Liver (tissue), 8 donors: ENCODE measurements at regions not wholly inside any gene's neighbourhood (a gene's known extent, or its start where the extent isn't known, plus 50 kb on each side); places are given as distances from the start of the nearest gene placed in this dataset.

Experiments used
- DNase-seq: peaks from one replicate; pipeline ENCODE4 v3.0.0-alpha.2; 2017; ENCODE audit warnings: low spot score
- H3K27ac ChIP-seq, 2 donors: one replicate each; pipeline ENCODE4 v1.7.0; 2013; ENCODE audit warnings: inconsistent platforms in 2 of 2, low read length in 2 of 2, control low read depth in 1 of 2, low read depth in 1 of 2, mild to moderate bottlenecking in 1 of 2
- H3K27me3 ChIP-seq, 4 donors: one replicate each; pipeline versions ENCODE4 v1.6.1 to v1.7.0; 2013; ENCODE audit warnings: low read length in 3 of 4, inconsistent platforms in 1 of 4, mild to moderate bottlenecking in 1 of 4, moderate library complexity in 1 of 4; ENCODE audit not compliant: control insufficient read depth in 4 of 4, insufficient read depth in 4 of 4
- H3K36me3 ChIP-seq, 4 donors: one replicate each; pipeline versions ENCODE4 v1.6.1 to v1.7.0; 2013; ENCODE audit warnings: low read length in 3 of 4, mild to moderate bottlenecking in 3 of 4, low read depth in 1 of 4, moderate library complexity in 1 of 4; ENCODE audit not compliant: control insufficient read depth in 4 of 4, insufficient read depth in 3 of 4
- H3K4me1 ChIP-seq, 4 donors: one replicate each; pipeline versions ENCODE4 v1.6.1 to v1.7.0; 2013; ENCODE audit warnings: low read length in 3 of 4, mild to moderate bottlenecking in 3 of 4, moderate library complexity in 1 of 4; ENCODE audit not compliant: control insufficient read depth in 4 of 4, insufficient read depth in 4 of 4
- H3K4me3 ChIP-seq, 3 donors: one replicate each; pipeline versions ENCODE4 v1.6.1 to v1.7.0; 2013; ENCODE audit warnings: low read length in 3 of 3, control low read depth in 1 of 3, low read depth in 1 of 3, mild to moderate bottlenecking in 1 of 3
- H3K9ac ChIP-seq, 2 donors: one replicate each; pipeline ENCODE4 v1.7.0; 2013; ENCODE audit warnings: low read length in 2 of 2, mild to moderate bottlenecking in 2 of 2, moderate library complexity in 2 of 2, control low read depth in 1 of 2, low read depth in 1 of 2
- H3K9me3 ChIP-seq, 4 donors: one replicate each; pipeline versions ENCODE4 v1.6.1 to v1.7.0; 2013; ENCODE audit warnings: low read length in 3 of 4; ENCODE audit not compliant: control insufficient read depth in 4 of 4
- ATF3 ChIP-seq: IDR thresholded peaks from 2 replicates; pipeline ENCODE4 v1.6.1; 2016; ENCODE audit warnings: antibody characterized with exemption
- CTCF ChIP-seq: fragments of 150-350 bp; IDR thresholded peaks from 2 replicates; pipeline ENCODE4 v1.5.1; 2017; ENCODE audit warnings: improper control_type of control experiment, low read depth, low read length; ENCODE audit not compliant: missing input control
- EGR1 ChIP-seq, 2 donors: IDR thresholded peaks; 2 replicates each; pipeline ENCODE4 v1.6.1; 2016 to 2018; ENCODE audit warnings: antibody characterized with exemption in 2 of 2, low read depth in 2 of 2
- FOXA1 ChIP-seq: IDR thresholded peaks from 2 replicates; pipeline ENCODE4 v1.6.1; 2016; ENCODE audit warnings: antibody characterized with exemption
- GABPA ChIP-seq, 2 donors: IDR thresholded peaks in 1 of 2; conservative IDR thresholded peaks in 1 of 2; 2 replicates each; pipeline ENCODE4 v1.6.1; 2016; ENCODE audit warnings: antibody characterized with exemption in 2 of 2, mild to moderate bottlenecking in 1 of 2, moderate library complexity in 1 of 2
- HNF4A ChIP-seq, 2 donors: conservative IDR thresholded peaks; 2 replicates each; pipeline ENCODE4 v1.6.1; 2016; ENCODE audit warnings: antibody characterized with exemption in 2 of 2, mild to moderate bottlenecking in 2 of 2
- HNF4G ChIP-seq: IDR thresholded peaks from 2 replicates; pipeline ENCODE4 v1.6.1; 2016; ENCODE audit warnings: antibody characterized with exemption
- JUND ChIP-seq, 2 donors: IDR thresholded peaks; 2 replicates each; pipeline ENCODE4 v1.6.1; 2016; ENCODE audit warnings: antibody characterized with exemption in 2 of 2
- MAX ChIP-seq: IDR thresholded peaks from 2 replicates; pipeline ENCODE4 v1.6.1; 2016; ENCODE audit warnings: antibody characterized with exemption
- NR2F2 ChIP-seq: IDR thresholded peaks from 2 replicates; pipeline ENCODE4 v1.6.1; 2016; ENCODE audit warnings: antibody characterized with exemption
- RAD21 ChIP-seq, 2 donors: IDR thresholded peaks; 2 replicates each; pipeline ENCODE4 v1.6.1; 2016; ENCODE audit warnings: antibody characterized with exemption in 2 of 2, mild to moderate bottlenecking in 2 of 2
- REST ChIP-seq: IDR thresholded peaks from 2 replicates; pipeline ENCODE4 v1.6.1; 2016; ENCODE audit warnings: antibody characterized with exemption, mild to moderate bottlenecking
- RXRA ChIP-seq, 2 donors: IDR thresholded peaks; 2 replicates each; pipeline ENCODE4 v1.6.1; 2017 to 2018; ENCODE audit warnings: antibody characterized with exemption in 2 of 2, mild to moderate bottlenecking in 1 of 2
- SP1 ChIP-seq: IDR thresholded peaks from 2 replicates; pipeline ENCODE4 v1.6.1; 2018; ENCODE audit warnings: antibody characterized with exemption, mild to moderate bottlenecking
- TAF1 ChIP-seq: conservative IDR thresholded peaks from 2 replicates; pipeline ENCODE4 v1.6.1; 2016; ENCODE audit warnings: antibody characterized with exemption, mild to moderate bottlenecking
- YY1 ChIP-seq: IDR thresholded peaks from 2 replicates; pipeline ENCODE4 v1.6.1; 2016; ENCODE audit warnings: antibody characterized with exemption, mild to moderate bottlenecking
- ZBTB33 ChIP-seq: IDR thresholded peaks from 2 replicates; pipeline ENCODE4 v1.6.1; 2016; ENCODE audit warnings: antibody characterized with exemption
- WGBS: extraction: QIAGEN DNeasy Blood & Tissue Kit; methylation state at CpG from one replicate; pipeline ENCODE4 v1.1.7; 2013; 5-methylcytosine and 5-hydroxymethylcytosine counted together
- donor health status: healthy.
- donor health status: healthy.
- donor health status: healthy.
- donor health status: healthy.
- donor health status: healthy.

GRCh38 chr18:34280000-34280399, 55.3 kb upstream of the NOL4 start:
- H3K27me3 ChIP-seq, result no peaks in the 10 kb centered on the region
- no peaks in the 10 kb centered on the region for H3K4me1 ChIP-seq
- TF ChIP-seq MAX, result no peak
- no peak for TF ChIP-seq CTCF
- TF ChIP-seq SP1, result no peak
- TF ChIP-seq FOXA1, result no peak
- no peak for TF ChIP-seq GABPA (IDR thresholded peaks at IDR 0.05 in 1 of 2, conservative IDR thresholded peaks at IDR 0.05 in 1 of 2)
- no peak for TF ChIP-seq NR2F2
- TF ChIP-seq RXRA (IDR thresholded peaks at IDR 0.05), result no peak
- TF ChIP-seq HNF4G, result no peak
- no peak for TF ChIP-seq JUND (IDR thresholded peaks at IDR 0.05)
- no peak for TF ChIP-seq YY1
- no peak for TF ChIP-seq HNF4A (conservative IDR thresholded peaks at IDR 0.05)
- no peak for TF ChIP-seq RAD21 (IDR thresholded peaks at IDR 0.05)
- TF ChIP-seq REST, result no peak
- TF ChIP-seq ZBTB33, result no peak
- TF ChIP-seq ATF3, result no peak
- no peak for TF ChIP-seq TAF1
- H3K4me3 ChIP-seq, result no peak overlapping the region
- H3K36me3 ChIP-seq, result no peaks in the 10 kb centered on the region
- no peaks in the 10 kb centered on the region for H3K9me3 ChIP-seq
- no peak overlapping the region for H3K9ac ChIP-seq
- no peak overlapping the region for H3K27ac ChIP-seq
- 51% methylated on average over 1 of the region's 1 CpG for WGBS
- no peak for DNase-seq

GRCh38 chr18:34280653-34281052, 55.9 kb upstream of the NOL4 start:
- no peaks in the 10 kb centered on the region for H3K4me1 ChIP-seq
- no peaks in the 10 kb centered on the region for H3K36me3 ChIP-seq
- H3K9ac ChIP-seq, result no peak overlapping the region
- no peak overlapping the region for H3K4me3 ChIP-seq
- DNase-seq, result no peak
- no peaks in the 10 kb centered on the region for H3K9me3 ChIP-seq
- TF ChIP-seq ATF3 (no peak), TAF1 (no peak), ZBTB33 (no peak), RXRA (IDR thresholded peaks at IDR 0.05) (no peak), CTCF (no peak), EGR1 (IDR thresholded peaks at IDR 0.05; ENCODE audit: low read depth in 2 of 2) (no peak), GABPA (IDR thresholded peaks at IDR 0.05 in 1 of 2, conservative IDR thresholded peaks at IDR 0.05 in 1 of 2) (no peak), HNF4A (conservative IDR thresholded peaks at IDR 0.05) (no peak), FOXA1 (no peak), MAX (no peak), NR2F2 (no peak), YY1 (no peak), HNF4G (no peak), RAD21 (IDR thresholded peaks at IDR 0.05) (no peak)
- WGBS, result 81% methylated on average over 4 of the region's 4 CpGs
- no peak overlapping the region for H3K27ac ChIP-seq
- no peaks in the 10 kb centered on the region for H3K27me3 ChIP-seq
